ENCODE measurements at regions not wholly inside any gene's neighbourhood (a gene's known extent, or its start where the extent isn't known, plus 50 kb on each side); places are given as distances from the start of the nearest gene placed in this dataset.

DNA sequence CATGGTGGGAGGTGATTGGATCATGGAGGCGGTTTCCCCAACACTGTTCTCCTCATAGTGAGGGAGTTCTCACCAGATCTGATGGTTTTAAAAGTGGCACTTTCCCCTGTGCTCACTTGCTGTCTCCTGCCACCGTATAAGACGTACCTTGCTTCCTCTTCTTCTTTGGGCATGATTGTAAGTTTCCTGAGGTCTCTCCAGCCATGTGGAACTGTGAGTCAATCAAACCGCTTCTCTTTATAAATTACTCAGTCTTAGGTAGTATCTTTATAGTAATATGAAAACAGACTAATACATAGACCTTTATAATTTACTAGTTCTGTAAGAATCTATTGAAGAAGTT is 82.5 kb upstream of the PITX2 start (continued):
- TF ChIP-seq, protein P1, sequence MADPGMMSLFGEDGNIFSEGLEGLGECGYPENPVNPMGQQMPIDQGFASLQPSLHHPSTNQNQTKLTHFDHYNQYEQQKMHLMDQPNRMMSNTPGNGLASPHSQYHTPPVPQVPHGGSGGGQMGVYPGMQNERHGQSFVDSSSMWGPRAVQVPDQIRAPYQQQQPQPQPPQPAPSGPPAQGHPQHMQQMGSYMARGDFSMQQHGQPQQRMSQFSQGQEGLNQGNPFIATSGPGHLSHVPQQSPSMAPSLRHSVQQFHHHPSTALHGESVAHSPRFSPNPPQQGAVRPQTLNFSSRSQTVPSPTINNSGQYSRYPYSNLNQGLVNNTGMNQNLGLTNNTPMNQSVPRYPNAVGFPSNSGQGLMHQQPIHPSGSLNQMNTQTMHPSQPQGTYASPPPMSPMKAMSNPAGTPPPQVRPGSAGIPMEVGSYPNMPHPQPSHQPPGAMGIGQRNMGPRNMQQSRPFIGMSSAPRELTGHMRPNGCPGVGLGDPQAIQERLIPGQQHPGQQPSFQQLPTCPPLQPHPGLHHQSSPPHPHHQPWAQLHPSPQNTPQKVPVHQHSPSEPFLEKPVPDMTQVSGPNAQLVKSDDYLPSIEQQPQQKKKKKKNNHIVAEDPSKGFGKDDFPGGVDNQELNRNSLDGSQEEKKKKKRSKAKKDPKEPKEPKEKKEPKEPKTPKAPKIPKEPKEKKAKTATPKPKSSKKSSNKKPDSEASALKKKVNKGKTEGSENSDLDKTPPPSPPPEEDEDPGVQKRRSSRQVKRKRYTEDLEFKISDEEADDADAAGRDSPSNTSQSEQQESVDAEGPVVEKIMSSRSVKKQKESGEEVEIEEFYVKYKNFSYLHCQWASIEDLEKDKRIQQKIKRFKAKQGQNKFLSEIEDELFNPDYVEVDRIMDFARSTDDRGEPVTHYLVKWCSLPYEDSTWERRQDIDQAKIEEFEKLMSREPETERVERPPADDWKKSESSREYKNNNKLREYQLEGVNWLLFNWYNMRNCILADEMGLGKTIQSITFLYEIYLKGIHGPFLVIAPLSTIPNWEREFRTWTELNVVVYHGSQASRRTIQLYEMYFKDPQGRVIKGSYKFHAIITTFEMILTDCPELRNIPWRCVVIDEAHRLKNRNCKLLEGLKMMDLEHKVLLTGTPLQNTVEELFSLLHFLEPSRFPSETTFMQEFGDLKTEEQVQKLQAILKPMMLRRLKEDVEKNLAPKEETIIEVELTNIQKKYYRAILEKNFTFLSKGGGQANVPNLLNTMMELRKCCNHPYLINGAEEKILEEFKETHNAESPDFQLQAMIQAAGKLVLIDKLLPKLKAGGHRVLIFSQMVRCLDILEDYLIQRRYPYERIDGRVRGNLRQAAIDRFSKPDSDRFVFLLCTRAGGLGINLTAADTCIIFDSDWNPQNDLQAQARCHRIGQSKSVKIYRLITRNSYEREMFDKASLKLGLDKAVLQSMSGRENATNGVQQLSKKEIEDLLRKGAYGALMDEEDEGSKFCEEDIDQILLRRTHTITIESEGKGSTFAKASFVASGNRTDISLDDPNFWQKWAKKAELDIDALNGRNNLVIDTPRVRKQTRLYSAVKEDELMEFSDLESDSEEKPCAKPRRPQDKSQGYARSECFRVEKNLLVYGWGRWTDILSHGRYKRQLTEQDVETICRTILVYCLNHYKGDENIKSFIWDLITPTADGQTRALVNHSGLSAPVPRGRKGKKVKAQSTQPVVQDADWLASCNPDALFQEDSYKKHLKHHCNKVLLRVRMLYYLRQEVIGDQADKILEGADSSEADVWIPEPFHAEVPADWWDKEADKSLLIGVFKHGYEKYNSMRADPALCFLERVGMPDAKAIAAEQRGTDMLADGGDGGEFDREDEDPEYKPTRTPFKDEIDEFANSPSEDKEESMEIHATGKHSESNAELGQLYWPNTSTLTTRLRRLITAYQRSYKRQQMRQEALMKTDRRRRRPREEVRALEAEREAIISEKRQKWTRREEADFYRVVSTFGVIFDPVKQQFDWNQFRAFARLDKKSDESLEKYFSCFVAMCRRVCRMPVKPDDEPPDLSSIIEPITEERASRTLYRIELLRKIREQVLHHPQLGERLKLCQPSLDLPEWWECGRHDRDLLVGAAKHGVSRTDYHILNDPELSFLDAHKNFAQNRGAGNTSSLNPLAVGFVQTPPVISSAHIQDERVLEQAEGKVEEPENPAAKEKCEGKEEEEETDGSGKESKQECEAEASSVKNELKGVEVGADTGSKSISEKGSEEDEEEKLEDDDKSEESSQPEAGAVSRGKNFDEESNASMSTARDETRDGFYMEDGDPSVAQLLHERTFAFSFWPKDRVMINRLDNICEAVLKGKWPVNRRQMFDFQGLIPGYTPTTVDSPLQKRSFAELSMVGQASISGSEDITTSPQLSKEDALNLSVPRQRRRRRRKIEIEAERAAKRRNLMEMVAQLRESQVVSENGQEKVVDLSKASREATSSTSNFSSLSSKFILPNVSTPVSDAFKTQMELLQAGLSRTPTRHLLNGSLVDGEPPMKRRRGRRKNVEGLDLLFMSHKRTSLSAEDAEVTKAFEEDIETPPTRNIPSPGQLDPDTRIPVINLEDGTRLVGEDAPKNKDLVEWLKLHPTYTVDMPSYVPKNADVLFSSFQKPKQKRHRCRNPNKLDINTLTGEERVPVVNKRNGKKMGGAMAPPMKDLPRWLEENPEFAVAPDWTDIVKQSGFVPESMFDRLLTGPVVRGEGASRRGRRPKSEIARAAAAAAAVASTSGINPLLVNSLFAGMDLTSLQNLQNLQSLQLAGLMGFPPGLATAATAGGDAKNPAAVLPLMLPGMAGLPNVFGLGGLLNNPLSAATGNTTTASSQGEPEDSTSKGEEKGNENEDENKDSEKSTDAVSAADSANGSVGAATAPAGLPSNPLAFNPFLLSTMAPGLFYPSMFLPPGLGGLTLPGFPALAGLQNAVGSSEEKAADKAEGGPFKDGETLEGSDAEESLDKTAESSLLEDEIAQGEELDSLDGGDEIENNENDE (IDR thresholded peaks at IDR 0.05; ENCODE audit: insufficient replicate concordance, low read length), result no peak
- TF ChIP-seq POLR2A (IDR thresholded peaks at IDR 0.05; ENCODE audit: control extremely low read depth in 1 of 2, low read depth in 2 of 2, low read length in 2 of 2), result no peak
- no peak for TF ChIP-seq KDM5A (IDR thresholded peaks at IDR 0.05; ENCODE audit: low read length)
- TF ChIP-seq POLR2AphosphoS5 (IDR thresholded peaks at IDR 0.05; ENCODE audit: low read depth, low read length), result no peak
- TF ChIP-seq, protein P2, sequence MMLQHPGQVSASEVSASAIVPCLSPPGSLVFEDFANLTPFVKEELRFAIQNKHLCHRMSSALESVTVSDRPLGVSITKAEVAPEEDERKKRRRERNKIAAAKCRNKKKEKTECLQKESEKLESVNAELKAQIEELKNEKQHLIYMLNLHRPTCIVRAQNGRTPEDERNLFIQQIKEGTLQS (IDR thresholded peaks at IDR 0.05; ENCODE audit: insufficient read depth, low read depth, low read length), result no peak
